Mucosa of descending colon (tissue), 3 donors: ENCODE measurements at regions not wholly inside any gene's neighbourhood (a gene's known extent, or its start where the extent isn't known, plus 50 kb on each side); places are given as distances from the start of the nearest gene placed in this dataset.
A peak's percentile ranks its signal among the peaks of the same experiment; 100 is the strongest.

Experiments
- ATAC-seq: fragments of 200-7000 bp; cut with Tn5 transposase; one replicate; pipeline ENCODE4 v1.9.1; 2020; ENCODE audit warnings: mild to moderate bottlenecking, moderate library complexity
- DNase-seq, 3 donors: peaks; one replicate each; pipeline ENCODE4 v3.0.0-alpha.2; 2020
- H3K36me3 ChIP-seq: fragments of 200-600 bp; one replicate; pipeline ENCODE4 v1.8.0; 2021; ENCODE audit warnings: low read depth, mild to moderate bottlenecking
- H3K4me1 ChIP-seq: fragments of 200-600 bp; one replicate; pipeline ENCODE4 v1.8.0; 2021; ENCODE audit warnings: low read depth, mild to moderate bottlenecking
- H3K4me3 ChIP-seq: fragments of 200-600 bp; one replicate; pipeline ENCODE4 v1.8.0; 2021; ENCODE audit warnings: mild to moderate bottlenecking
- H3K9me3 ChIP-seq: fragments of 200-600 bp; one replicate; pipeline ENCODE4 v1.8.0; 2021; ENCODE audit warnings: mild to moderate bottlenecking
- intact Hi-C, 2 donors: fragments of 100-400 bp; cut with DNase I in 1 of 2; cut with micrococcal nuclease in 1 of 2; formaldehyde crosslinking; loops; one replicate each; pipeline versions ENCODE4 v1.11.0 to v1.11.1; 2022; cut with DNase I, micrococcal nuclease
- TF ChIP-seq, protein P1 (sequence below): fragments of 200-600 bp; IDR thresholded peaks from one replicate; pipeline ENCODE4 v1.8.0; 2022; ENCODE audit warnings: antibody characterized with exemption, mild to moderate bottlenecking
- donor health status: DM: no; HTN: no; CAD: no; lungs with moderate emphysema.
- donor health status: DM: no; HTN: no; CAD: no.
- donor health status: DM: no; HTN: yes; CAD: no.

DNA sequence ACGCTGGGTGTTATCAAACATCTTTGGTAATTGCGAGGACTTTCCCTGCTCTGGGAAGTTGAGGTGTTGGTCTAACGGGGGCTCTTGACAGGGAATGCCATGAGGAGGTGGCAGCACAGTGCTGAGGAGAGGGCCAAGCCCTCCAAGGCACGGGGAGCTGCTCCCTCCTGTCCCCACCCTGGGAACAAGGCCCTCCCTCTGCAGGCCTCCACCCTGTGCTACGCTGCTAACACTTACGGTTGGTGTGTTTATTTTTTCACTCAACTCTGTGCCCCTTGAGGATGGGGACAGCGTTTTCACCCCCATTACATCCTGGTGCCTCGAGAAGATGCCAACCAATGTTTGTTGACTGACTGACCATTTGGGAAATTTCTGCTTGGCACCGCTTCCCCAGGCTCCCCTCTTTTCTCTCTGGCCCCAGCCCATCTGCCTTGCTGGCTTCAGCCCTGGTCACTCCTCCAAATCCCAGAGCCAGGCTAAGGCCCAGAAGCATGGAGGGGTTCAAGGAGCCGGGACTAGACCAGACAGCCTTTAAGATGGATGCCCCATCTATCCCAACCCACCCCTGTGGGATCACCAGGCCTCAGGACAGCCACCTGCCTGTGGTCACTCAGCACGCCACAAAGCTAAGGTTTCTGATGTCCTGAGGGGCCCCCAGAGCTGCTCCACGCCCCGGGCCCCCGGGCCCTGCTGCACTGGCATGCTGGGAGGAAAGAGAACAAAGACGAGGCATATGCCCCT lies 125.7 kb downstream of the BARX1 start:
- Histone ChIP-seq H3K9me3 (no peaks in the 10 kb centered on the region), H3K36me3 (no peaks in the 10 kb centered on the region), H3K4me1 (no peaks in the 10 kb centered on the region), H3K4me3 (no peak overlapping the region)
- DNase-seq (no peak), ATAC-seq (no peak)
- TF ChIP-seq, protein P1, sequence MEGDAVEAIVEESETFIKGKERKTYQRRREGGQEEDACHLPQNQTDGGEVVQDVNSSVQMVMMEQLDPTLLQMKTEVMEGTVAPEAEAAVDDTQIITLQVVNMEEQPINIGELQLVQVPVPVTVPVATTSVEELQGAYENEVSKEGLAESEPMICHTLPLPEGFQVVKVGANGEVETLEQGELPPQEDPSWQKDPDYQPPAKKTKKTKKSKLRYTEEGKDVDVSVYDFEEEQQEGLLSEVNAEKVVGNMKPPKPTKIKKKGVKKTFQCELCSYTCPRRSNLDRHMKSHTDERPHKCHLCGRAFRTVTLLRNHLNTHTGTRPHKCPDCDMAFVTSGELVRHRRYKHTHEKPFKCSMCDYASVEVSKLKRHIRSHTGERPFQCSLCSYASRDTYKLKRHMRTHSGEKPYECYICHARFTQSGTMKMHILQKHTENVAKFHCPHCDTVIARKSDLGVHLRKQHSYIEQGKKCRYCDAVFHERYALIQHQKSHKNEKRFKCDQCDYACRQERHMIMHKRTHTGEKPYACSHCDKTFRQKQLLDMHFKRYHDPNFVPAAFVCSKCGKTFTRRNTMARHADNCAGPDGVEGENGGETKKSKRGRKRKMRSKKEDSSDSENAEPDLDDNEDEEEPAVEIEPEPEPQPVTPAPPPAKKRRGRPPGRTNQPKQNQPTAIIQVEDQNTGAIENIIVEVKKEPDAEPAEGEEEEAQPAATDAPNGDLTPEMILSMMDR: no peak
- intact Hi-C loops: no loop called here

DNA sequence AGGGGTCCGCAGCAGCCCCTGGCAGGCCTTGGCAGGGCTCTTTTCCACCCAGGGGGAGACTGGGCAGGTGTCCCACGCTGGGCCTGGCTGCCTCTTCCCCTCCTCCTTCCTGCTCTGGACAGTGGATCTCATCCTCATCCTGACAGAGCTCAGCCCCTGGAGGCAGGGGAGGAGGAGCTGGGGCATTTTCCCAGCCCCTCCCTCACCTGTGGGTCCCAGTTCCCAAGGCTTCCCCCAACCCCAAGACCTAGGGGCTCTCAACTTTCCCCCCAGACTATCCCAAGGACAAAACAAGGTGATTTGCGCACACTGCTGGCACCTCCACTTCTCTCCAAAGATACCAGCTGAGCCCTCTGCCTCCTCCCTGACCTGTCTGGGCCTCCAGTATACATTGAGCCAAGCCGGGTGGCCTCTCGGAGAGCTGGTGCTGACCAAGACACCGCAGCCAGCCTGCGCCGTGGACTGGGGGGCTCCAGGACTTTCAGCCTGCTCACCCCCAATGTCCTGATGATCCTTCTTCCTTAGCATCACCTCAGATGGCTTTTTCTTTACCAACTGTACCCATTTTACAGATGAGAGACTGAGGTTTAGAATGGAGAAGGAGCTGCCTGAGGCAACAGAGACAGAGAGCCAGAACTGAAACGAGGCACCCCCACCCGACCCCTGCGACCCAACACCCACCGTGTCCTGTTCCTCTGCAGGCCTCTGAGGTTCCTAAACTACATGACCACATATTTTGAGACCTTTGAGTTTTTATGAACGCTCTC lies 126.6 kb downstream of the BARX1 start:
- no peaks in the 10 kb centered on the region for H3K36me3 ChIP-seq
- H3K4me3 ChIP-seq: no peak overlapping the region
- no peaks in the 10 kb centered on the region for H3K4me1 ChIP-seq
- ATAC-seq (no peak), DNase-seq (peak in 1 of 3 donors; percentile 40)
- no peaks in the 10 kb centered on the region for H3K9me3 ChIP-seq
- intact Hi-C loops: no loop called here
- TF ChIP-seq, protein P1: no peak

DNA sequence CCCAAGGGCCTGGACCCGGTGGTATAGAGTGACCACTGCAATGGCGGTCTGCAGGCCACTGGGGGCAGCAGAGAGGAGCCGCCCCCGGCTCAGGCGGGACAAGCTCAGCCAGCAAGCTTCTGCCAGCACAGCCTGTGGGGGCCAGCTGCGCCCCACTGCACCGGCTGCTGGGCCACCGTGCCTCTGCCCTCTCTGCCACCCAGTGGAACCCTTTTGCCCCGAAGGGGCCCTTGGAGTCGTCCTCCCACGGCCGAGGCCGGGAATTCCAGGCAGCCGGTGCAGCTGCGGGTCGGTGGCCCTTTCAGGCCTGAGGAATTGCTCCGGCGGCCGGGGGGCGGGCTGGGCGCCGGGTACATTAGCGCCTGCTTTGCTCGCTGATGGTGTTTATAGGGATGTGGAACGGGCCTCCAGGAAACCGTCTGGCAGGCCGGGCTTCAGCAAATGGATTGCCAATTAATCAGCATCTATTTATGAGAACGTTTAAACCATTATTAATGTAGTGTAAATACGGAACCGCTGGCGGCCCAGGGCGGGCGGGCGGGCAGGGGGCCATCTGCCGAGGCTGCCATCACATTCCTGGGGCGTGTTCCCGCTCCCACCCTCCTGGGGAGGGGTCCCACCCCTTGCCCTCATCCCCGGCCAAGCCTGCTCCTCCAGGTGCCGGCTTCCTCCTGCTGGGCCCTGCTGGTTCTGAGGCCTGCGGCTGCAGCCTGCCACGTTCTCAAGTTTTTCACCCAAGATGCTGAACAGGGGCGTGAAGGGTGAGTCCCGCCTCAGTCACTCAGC lies 127.4 kb downstream of the BARX1 start:
- TF ChIP-seq, protein P1: peak; percentile 71
- intact Hi-C loops: no loop called here
- peak; percentile 31 to 57 (median 52) for DNase-seq
- H3K4me1 ChIP-seq: no peaks in the 10 kb centered on the region
- no peaks in the 10 kb centered on the region for H3K36me3 ChIP-seq
- H3K9me3 ChIP-seq: no peaks in the 10 kb centered on the region
- no peak overlapping the region for H3K4me3 ChIP-seq
- ATAC-seq: peak; percentile 86

DNA sequence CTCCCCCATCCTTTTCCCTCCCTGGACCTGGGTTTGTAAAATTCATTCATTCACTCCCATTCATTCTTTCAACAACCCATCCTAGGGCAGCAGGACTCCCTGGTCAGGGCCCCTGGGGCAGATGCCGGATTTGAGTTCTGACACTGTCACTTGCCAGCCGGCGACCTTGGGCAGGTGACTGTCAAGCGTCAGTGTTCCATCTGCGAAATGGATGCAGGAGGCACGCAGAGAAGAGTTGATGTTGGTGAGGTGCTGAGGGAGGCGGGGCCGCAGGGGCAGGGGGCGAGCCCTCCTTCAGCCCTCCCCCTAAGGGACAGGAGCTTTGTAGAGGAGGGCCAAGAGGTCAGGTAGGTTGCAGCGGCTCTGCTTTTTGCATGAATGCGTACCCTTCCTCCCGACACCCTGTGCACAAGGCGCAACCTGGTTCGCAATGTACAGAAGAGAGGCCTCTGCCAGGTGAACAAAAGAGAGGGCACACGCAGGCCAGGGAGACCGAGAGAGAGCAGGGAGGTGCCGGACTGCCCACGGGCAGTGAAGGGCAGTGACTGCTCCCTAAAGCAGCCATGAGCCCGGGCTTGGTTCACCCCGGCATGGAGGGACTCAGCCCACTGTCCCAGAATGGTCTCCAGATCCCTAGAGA lies 128.1 kb downstream of the BARX1 start:
- intact Hi-C loops: no loop called here
- DNase-seq (no peak), ATAC-seq (peak; percentile 24)

DNA sequence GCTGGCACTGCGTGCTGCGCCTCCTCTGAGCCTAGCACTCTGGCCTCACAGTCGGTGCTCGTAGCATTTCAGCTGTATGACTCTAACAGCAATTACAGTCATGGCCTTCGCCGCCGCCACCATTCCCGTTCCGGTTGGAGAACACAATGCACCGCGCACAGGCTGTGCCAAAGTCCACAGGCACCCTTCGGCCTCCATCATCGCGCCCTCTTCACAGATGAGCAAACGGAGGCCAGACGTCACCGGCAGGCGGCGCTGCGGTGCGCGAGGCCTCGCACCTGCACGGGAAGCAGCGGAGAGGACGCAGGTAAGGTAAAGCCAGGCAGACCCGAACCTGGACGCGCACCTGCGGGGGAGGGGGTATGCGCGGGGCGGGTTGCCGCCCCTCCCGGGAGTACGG lies 128.9 kb downstream of the BARX1 start:
- intact Hi-C loops: no loop called here
- Histone ChIP-seq H3K9me3 (no peaks in the 10 kb centered on the region), H3K4me1 (no peaks in the 10 kb centered on the region), H3K36me3 (no peaks in the 10 kb centered on the region), H3K4me3 (no peak overlapping the region)
- TF ChIP-seq, protein P1: no peak
- peak; percentile 77 for ATAC-seq
- peak; percentile 14 to 53 (median 39) for DNase-seq

More for the DNA sequence above, 128.1 kb downstream of the BARX1 start:
- TF ChIP-seq, protein P1: no peak
- Histone ChIP-seq H3K4me1 (no peaks in the 10 kb centered on the region), H3K9me3 (no peaks in the 10 kb centered on the region), H3K36me3 (no peaks in the 10 kb centered on the region), H3K4me3 (no peak overlapping the region)
